Rectal smooth muscle tissue (tissue), 1 donor: ENCODE measurements at regions not wholly inside any gene's neighbourhood (a gene's known extent, or its start where the extent isn't known, plus 50 kb on each side); places are given as distances from the start of the nearest gene placed in this dataset.

Source experiments
- H3K27ac ChIP-seq: one replicate; pipeline ENCODE4 v1.7.0; 2013; ENCODE audit warnings: low read depth, low read length, inconsistent platforms
- H3K27me3 ChIP-seq: one replicate; pipeline ENCODE4 v1.7.0; 2013; ENCODE audit warnings: low read length; ENCODE audit not compliant: control insufficient read depth, insufficient read depth
- H3K36me3 ChIP-seq: one replicate; pipeline ENCODE4 v1.7.0; 2013; ENCODE audit warnings: low read length; ENCODE audit not compliant: control insufficient read depth, insufficient read depth
- H3K4me1 ChIP-seq: one replicate; pipeline ENCODE4 v1.7.0; 2013; ENCODE audit warnings: low read length; ENCODE audit not compliant: control insufficient read depth, insufficient read depth
- H3K4me3 ChIP-seq: one replicate; pipeline ENCODE4 v1.7.0; 2013; ENCODE audit warnings: low read length
- H3K9ac ChIP-seq: one replicate; pipeline ENCODE4 v1.7.0; 2013; ENCODE audit warnings: low read length

GRCh38 chr10:33812586-33812985 lies 478.1 kb upstream of the NRP1 start:
- Histone ChIP-seq H3K36me3 (no peaks in the 10 kb centered on the region), H3K4me1 (no peaks in the 10 kb centered on the region), H3K9ac (no peak overlapping the region)

GRCh38 chr10:33810986-33811385 lies 476.5 kb upstream of the NRP1 start:
- H3K27ac ChIP-seq, result no peak overlapping the region
- H3K4me1 ChIP-seq, result no peaks in the 10 kb centered on the region
- H3K4me3 ChIP-seq, result no peak overlapping the region
- no peaks in the 10 kb centered on the region for H3K36me3 ChIP-seq
- no peak overlapping the region for H3K9ac ChIP-seq
- no peaks in the 10 kb centered on the region for H3K27me3 ChIP-seq

More at GRCh38 chr10:33812586-33812985, 478.1 kb upstream of the NRP1 start:
- H3K4me3 ChIP-seq, result no peak overlapping the region
- H3K27ac ChIP-seq, result no peak overlapping the region
- H3K27me3 ChIP-seq, result no peaks in the 10 kb centered on the region

GRCh38 chr10:33809732-33810131 lies 475.3 kb upstream of the NRP1 start:
- Histone ChIP-seq H3K9ac (no peak overlapping the region), H3K36me3 (no peaks in the 10 kb centered on the region), H3K27me3 (no peaks in the 10 kb centered on the region), H3K4me3 (no peak overlapping the region), H3K4me1 (no peaks in the 10 kb centered on the region), H3K27ac (no peak overlapping the region)

- H3K27me3 ChIP-seq, result no peaks in the 10 kb centered on the region
- H3K4me1 ChIP-seq, result no peaks in the 10 kb centered on the region
- H3K36me3 ChIP-seq, result no peaks in the 10 kb centered on the region
- H3K9ac ChIP-seq, result no peak overlapping the region
- no peak overlapping the region for H3K4me3 ChIP-seq
- no peak overlapping the region for H3K27ac ChIP-seq
These were observed 474.0 kb upstream of the NRP1 start for GRCh38 chr10:33808475-33808874.

GRCh38 chr10:33807531-33808359 lies 473.3 kb upstream of the NRP1 start:
- Histone ChIP-seq H3K36me3 (no peaks in the 10 kb centered on the region), H3K27ac (no peak overlapping the region), H3K4me3 (no peak overlapping the region), H3K27me3 (no peaks in the 10 kb centered on the region), H3K9ac (no peak overlapping the region), H3K4me1 (no peaks in the 10 kb centered on the region)

GRCh38 chr10:33805831-33806230 lies 471.4 kb upstream of the NRP1 start:
- H3K27ac ChIP-seq, result no peak overlapping the region
- H3K9ac ChIP-seq, result no peak overlapping the region
- no peaks in the 10 kb centered on the region for H3K27me3 ChIP-seq
- H3K4me3 ChIP-seq, result no peak overlapping the region
- H3K4me1 ChIP-seq, result no peaks in the 10 kb centered on the region
- H3K36me3 ChIP-seq, result no peaks in the 10 kb centered on the region

GRCh38 chr10:33804584-33804983 lies 470.1 kb upstream of the NRP1 start:
- H3K9ac ChIP-seq, result no peak overlapping the region
- no peaks in the 10 kb centered on the region for H3K4me1 ChIP-seq
- no peak overlapping the region for H3K27ac ChIP-seq
- H3K4me3 ChIP-seq, result no peak overlapping the region
- H3K27me3 ChIP-seq, result no peaks in the 10 kb centered on the region
- no peaks in the 10 kb centered on the region for H3K36me3 ChIP-seq

GRCh38 chr10:33803248-33803647 lies 468.8 kb upstream of the NRP1 start:
- H3K27me3 ChIP-seq, result no peaks in the 10 kb centered on the region
- no peak overlapping the region for H3K27ac ChIP-seq
- no peak overlapping the region for H3K4me3 ChIP-seq
- peaks cover 2% of the 10 kb centered on the region for H3K4me1 ChIP-seq
- H3K36me3 ChIP-seq, result no peaks in the 10 kb centered on the region
- no peak overlapping the region for H3K9ac ChIP-seq

- Histone ChIP-seq H3K27me3 (no peaks in the 10 kb centered on the region), H3K36me3 (no peaks in the 10 kb centered on the region), H3K4me3 (no peak overlapping the region), H3K4me1 (peaks cover 2% of the 10 kb centered on the region), H3K27ac (no peak overlapping the region), H3K9ac (no peak overlapping the region)
These were observed 468.1 kb upstream of the NRP1 start for GRCh38 chr10:33802566-33802965.

- Histone ChIP-seq H3K4me3 (no peak overlapping the region), H3K27me3 (no peaks in the 10 kb centered on the region), H3K27ac (no peak overlapping the region), H3K4me1 (peaks cover 2% of the 10 kb centered on the region), H3K36me3 (no peaks in the 10 kb centered on the region), H3K9ac (no peak overlapping the region)
These were observed 467.2 kb upstream of the NRP1 start for GRCh38 chr10:33801705-33802104.

GRCh38 chr10:33800986-33801385 lies 466.5 kb upstream of the NRP1 start:
- Histone ChIP-seq H3K4me3 (no peak overlapping the region), H3K36me3 (no peaks in the 10 kb centered on the region), H3K4me1 (peaks cover 2% of the 10 kb centered on the region), H3K9ac (no peak overlapping the region), H3K27me3 (no peaks in the 10 kb centered on the region), H3K27ac (no peak overlapping the region)

GRCh38 chr10:33800545-33800944 lies 466.1 kb upstream of the NRP1 start:
- Histone ChIP-seq H3K36me3 (no peaks in the 10 kb centered on the region), H3K4me1 (peaks cover 2% of the 10 kb centered on the region), H3K27me3 (no peaks in the 10 kb centered on the region), H3K4me3 (no peak overlapping the region), H3K9ac (no peak overlapping the region), H3K27ac (no peak overlapping the region)

GRCh38 chr10:33799944-33800323 lies 465.5 kb upstream of the NRP1 start:
- Histone ChIP-seq H3K9ac (no peak overlapping the region), H3K27me3 (no peaks in the 10 kb centered on the region), H3K36me3 (no peaks in the 10 kb centered on the region), H3K4me1 (peaks cover 2% of the 10 kb centered on the region), H3K4me3 (no peak overlapping the region), H3K27ac (no peak overlapping the region)
